ENCODE measurements at regions not wholly inside any gene's neighbourhood (a gene's known extent, or its start where the extent isn't known, plus 50 kb on each side); places are given as distances from the start of the nearest gene placed in this dataset.

DNA sequence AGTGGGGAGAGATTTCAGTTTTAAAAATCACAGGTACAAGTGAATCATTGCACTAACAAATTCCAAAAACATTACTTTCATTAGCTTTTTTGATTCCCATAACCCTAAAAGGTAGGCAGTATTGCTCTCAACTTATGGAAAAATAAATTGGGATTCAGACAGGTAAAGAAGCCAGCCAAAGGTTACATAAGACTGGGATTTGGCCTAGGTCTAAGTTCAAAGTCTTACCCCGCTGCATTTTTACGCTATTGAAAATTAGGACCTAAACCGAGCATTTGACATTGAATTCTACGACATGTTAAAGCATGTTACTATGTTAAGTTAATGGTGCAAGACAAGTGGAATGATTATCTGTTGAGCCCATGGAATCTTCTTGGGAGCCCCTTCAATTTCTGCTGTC, 89.6 kb downstream of the ENC1 start:
- TF ChIP-seq, protein P1, sequence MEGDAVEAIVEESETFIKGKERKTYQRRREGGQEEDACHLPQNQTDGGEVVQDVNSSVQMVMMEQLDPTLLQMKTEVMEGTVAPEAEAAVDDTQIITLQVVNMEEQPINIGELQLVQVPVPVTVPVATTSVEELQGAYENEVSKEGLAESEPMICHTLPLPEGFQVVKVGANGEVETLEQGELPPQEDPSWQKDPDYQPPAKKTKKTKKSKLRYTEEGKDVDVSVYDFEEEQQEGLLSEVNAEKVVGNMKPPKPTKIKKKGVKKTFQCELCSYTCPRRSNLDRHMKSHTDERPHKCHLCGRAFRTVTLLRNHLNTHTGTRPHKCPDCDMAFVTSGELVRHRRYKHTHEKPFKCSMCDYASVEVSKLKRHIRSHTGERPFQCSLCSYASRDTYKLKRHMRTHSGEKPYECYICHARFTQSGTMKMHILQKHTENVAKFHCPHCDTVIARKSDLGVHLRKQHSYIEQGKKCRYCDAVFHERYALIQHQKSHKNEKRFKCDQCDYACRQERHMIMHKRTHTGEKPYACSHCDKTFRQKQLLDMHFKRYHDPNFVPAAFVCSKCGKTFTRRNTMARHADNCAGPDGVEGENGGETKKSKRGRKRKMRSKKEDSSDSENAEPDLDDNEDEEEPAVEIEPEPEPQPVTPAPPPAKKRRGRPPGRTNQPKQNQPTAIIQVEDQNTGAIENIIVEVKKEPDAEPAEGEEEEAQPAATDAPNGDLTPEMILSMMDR (IDR thresholded peaks at IDR 0.05; ENCODE audit: low read length): no peak
- no peak for TF ChIP-seq EZH2phosphoT487 (IDR thresholded peaks at IDR 0.05; ENCODE audit: low read length)
- no peak for TF ChIP-seq EZH2 (optimal IDR thresholded peaks at IDR 0.05; ENCODE audit: low read depth, low read length)
- no peak overlapping the region for H3K9ac ChIP-seq (ENCODE audit: low read length)
- no peaks in the 10 kb centered on the region for H4K20me1 ChIP-seq (ENCODE audit: insufficient read depth, low read length)
- H3F3A ChIP-seq (ENCODE audit: insufficient read depth, low read length): no peaks in the 10 kb centered on the region
- no peaks in the 10 kb centered on the region for H3K9me3 ChIP-seq (replicated peaks; ENCODE audit: insufficient read depth, low read length)
- H3K79me2 ChIP-seq (ENCODE audit: low read length): no peaks in the 10 kb centered on the region
- no peak for DNase-seq
- H3K36me3 ChIP-seq (replicated peaks; ENCODE audit: insufficient read depth, low read length): no peaks in the 10 kb centered on the region
- no peak overlapping the region for H3K4me2 ChIP-seq (ENCODE audit: low read depth, low read length)
- no peaks in the 10 kb centered on the region for H3K4me1 ChIP-seq (ENCODE audit: low read length)
- no peak overlapping the region for H3K4me3 ChIP-seq (ENCODE audit: low read length)
- H3K9me2 ChIP-seq (replicated peaks; ENCODE audit: insufficient read depth, low read length): no peaks in the 10 kb centered on the region
- H3K27me3 ChIP-seq (replicated peaks; ENCODE audit: insufficient read depth, low read length): no peaks in the 10 kb centered on the region
- no peak overlapping the region for H2AFZ ChIP-seq (ENCODE audit: low read length)
- H3K27ac ChIP-seq (ENCODE audit: low read length): no peak overlapping the region

DNA sequence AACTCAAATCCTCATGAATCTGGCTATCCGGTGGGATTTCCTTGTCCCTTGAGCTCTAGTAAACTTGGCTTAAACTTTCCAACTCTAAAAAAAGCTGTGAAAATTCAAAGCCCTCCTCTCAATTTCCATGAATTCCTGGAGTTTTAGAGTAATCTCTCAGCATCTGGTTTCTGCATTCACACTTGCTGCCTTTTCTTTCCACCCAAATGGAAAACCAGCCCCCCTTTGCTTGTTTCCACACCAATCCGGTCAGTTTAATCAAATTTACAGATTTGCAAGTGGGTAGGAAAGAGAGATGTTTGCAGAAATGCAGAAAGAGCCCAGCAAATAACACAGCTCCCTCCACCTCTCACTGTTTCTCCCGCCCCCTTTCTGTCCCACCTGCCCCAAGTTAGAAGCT, 91.1 kb downstream of the ENC1 start:
- no peaks in the 10 kb centered on the region for H4K20me1 ChIP-seq (ENCODE audit: insufficient read depth, low read length)
- no peaks in the 10 kb centered on the region for H3F3A ChIP-seq (ENCODE audit: insufficient read depth, low read length)
- no peaks in the 10 kb centered on the region for H3K27me3 ChIP-seq (replicated peaks; ENCODE audit: insufficient read depth, low read length)
- H3K36me3 ChIP-seq (replicated peaks; ENCODE audit: insufficient read depth, low read length): no peaks in the 10 kb centered on the region
- no peaks in the 10 kb centered on the region for H3K4me1 ChIP-seq (ENCODE audit: low read length)
- H3K9me2 ChIP-seq (replicated peaks; ENCODE audit: insufficient read depth, low read length): no peaks in the 10 kb centered on the region
- no peaks in the 10 kb centered on the region for H3K9me3 ChIP-seq (replicated peaks; ENCODE audit: insufficient read depth, low read length)
- H3K27ac ChIP-seq (ENCODE audit: low read length): no peak overlapping the region
- no peak overlapping the region for H3K9ac ChIP-seq (ENCODE audit: low read length)
- no peaks in the 10 kb centered on the region for H3K79me2 ChIP-seq (ENCODE audit: low read length)
- H3K4me2 ChIP-seq (ENCODE audit: low read depth, low read length): no peak overlapping the region
- H3K4me3 ChIP-seq (ENCODE audit: low read length): no peak overlapping the region
- no peak for DNase-seq
- H2AFZ ChIP-seq (ENCODE audit: low read length): no peak overlapping the region
- TF ChIP-seq, protein P1 (IDR thresholded peaks at IDR 0.05; ENCODE audit: low read length): no peak
- TF ChIP-seq EZH2phosphoT487 (IDR thresholded peaks at IDR 0.05; ENCODE audit: low read length): no peak
- no peak for TF ChIP-seq EZH2 (optimal IDR thresholded peaks at IDR 0.05; ENCODE audit: low read depth, low read length)

DNA sequence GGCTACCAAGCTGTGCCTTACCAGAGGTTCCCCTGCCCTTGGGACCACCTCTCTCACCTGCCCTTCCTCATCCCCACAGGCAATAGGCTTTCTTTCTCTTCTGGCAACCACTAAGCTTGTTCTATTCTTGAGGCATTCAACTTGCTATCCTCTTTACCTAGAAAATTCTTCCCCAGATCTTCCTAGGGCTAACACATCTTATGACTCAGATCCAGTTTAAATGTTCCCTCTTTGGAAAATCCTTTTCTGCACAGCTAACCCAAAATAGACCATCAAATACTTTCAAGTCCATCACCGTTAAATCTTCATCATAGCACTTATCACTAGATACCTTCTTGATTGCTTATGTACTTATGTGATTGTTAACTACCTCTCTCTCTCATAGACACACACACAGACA, 93.7 kb downstream of the ENC1 start:
- H3K4me3 ChIP-seq (ENCODE audit: low read length): no peak overlapping the region
- no peak for DNase-seq

More for the DNA sequence above, 93.7 kb downstream of the ENC1 start:
- Histone ChIP-seq H2AFZ (ENCODE audit: low read length) (no peak overlapping the region), H4K20me1 (ENCODE audit: insufficient read depth, low read length) (no peaks in the 10 kb centered on the region), H3F3A (ENCODE audit: insufficient read depth, low read length) (no peaks in the 10 kb centered on the region), H3K27me3 (replicated peaks; ENCODE audit: insufficient read depth, low read length) (no peaks in the 10 kb centered on the region), H3K9me2 (replicated peaks; ENCODE audit: insufficient read depth, low read length) (no peaks in the 10 kb centered on the region), H3K9me3 (replicated peaks; ENCODE audit: insufficient read depth, low read length) (no peaks in the 10 kb centered on the region), H3K27ac (ENCODE audit: low read length) (no peak overlapping the region), H3K9ac (ENCODE audit: low read length) (no peak overlapping the region), H3K4me1 (ENCODE audit: low read length) (no peaks in the 10 kb centered on the region), H3K79me2 (ENCODE audit: low read length) (no peaks in the 10 kb centered on the region), H3K4me2 (ENCODE audit: low read depth, low read length) (no peak overlapping the region), H3K36me3 (replicated peaks; ENCODE audit: insufficient read depth, low read length) (no peaks in the 10 kb centered on the region)
- no peak for TF ChIP-seq EZH2 (optimal IDR thresholded peaks at IDR 0.05; ENCODE audit: low read depth, low read length)
- TF ChIP-seq, protein P1 (IDR thresholded peaks at IDR 0.05; ENCODE audit: low read length): no peak
- TF ChIP-seq EZH2phosphoT487 (IDR thresholded peaks at IDR 0.05; ENCODE audit: low read length): no peak
